ENCODE measurements at regions not wholly inside any gene's neighbourhood (a gene's known extent, or its start where the extent isn't known, plus 50 kb on each side); places are given as distances from the start of the nearest gene placed in this dataset.

DNA sequence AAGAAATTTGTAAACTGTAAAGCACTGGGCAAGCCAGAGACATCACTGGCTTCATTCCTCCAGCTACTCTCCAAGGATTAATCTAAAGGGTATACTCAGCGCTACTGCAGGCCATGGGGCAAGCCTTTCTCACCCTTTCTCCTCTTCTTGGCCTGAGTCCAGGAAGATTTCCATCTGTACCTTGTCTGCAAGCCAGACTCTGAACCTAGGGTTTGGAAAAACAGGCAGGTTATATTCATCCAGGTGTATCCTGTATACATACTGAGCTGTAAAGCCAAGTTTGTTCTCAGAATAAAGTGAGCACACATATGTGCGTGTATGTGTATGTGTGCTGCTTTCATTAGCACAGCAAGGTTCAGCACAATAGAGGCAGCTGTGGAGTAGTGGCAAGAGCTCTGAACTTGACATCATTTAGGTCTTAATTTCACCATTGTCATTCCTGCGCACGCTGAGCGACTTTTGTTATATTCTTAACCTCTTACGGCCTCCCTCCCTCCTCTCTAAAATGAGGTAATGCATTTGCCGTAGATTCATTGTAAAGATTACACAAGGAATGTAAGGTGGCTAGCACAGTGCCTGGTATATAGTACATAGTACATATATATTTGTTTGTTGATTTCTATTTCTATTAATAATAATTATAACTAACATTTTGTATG is 128.1 kb upstream of the JUN start:
- DNase-seq, result peak; percentile 28

GRCh38 chr1:58914925-58915324 is 131.1 kb upstream of the JUN start:
- DNase-seq, result no peak

- no peak for DNase-seq
Measured at GRCh38 chr1:58917436-58917835, 133.6 kb upstream of the JUN start.

GRCh38 chr1:58919226-58919958 is 135.5 kb upstream of the JUN start:
- DNase-seq, result no peak

DNA sequence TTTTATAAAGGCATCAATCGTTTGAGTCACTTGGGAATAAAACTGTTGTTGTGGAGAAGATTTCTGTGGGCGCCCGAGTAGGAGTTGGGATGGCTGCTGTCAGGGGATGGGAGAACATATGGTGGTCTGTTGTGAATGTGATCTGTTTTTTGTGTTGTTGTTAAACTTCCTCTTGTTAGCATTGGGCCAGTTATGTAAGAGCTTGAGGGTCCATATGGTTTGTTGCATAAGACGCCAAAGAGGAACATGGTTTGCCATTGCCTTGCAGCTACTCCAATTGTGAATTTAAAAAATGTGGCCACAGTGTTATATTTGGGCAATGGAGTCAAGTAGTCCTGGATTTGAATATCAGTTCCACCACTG is 136.1 kb upstream of the JUN start:
- no peak for DNase-seq

DNA sequence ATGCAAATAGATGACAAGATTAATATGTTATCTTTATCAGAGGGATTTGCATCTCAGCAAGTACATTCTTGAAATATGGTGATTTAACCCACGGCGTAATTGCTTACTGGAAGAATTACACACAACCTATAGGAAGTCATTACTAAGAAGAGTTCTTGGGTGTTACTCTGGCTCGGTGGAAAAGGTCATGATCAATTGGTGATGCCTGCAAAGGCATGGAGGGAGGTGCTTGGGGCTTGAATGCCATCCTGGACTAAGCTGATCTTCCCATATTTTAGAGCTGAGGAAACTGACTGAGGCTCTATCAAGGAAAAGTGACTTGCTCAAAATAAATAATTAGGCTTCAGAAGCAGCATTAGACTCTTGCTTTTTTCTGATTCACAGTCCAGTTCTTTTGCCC is 137.5 kb upstream of the JUN start:
- DNase-seq, result no peak

- no peak for DNase-seq
Measured at GRCh38 chr1:58921751-58922150, 137.9 kb upstream of the JUN start.

- no peak for DNase-seq
Measured at GRCh38 chr1:58922302-58923089, 138.6 kb upstream of the JUN start.

DNA sequence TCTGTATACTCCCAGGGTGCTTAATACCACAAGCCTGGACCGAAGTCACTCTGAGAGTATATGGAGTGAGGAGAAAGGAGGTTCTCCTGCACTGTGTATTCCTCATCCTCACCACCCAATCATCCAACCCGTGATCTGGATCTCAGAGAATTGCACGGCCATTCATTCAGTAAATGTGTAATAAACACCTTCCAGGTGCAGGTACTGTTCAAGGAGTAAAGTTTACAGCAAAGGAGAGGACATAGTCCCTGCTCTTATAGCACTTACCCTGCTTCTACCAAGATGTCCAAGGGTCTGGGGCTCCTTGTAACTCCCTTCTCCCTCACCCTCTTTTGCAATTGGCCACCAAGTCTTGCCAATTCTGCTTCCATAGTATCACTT is 139.2 kb upstream of the JUN start:
- DNase-seq, result no peak

GRCh38 chr1:58924016-58924565 is 140.2 kb upstream of the JUN start:
- DNase-seq, result no peak

GRCh38 chr1:58924821-58925220 is 141.0 kb upstream of the JUN start:
- no peak for DNase-seq

DNA sequence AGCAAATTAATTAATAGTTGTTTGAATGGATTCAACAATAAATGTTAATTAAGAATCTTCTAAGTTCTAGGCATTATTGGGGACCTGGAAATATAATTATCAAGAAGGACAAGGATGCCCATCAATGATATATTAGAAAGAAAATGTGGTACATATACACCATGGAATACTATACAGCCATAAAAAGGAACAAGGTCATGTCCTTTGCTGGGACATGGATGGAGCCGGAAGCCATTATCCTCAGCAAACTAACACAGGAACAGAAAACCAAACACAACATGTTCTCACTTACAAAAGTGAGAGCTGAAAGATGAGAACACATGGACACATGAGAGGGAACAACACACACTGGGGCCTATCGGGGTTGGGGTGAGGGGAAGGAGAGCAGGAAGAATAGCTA is 141.4 kb upstream of the JUN start:
- no peak for DNase-seq

DNA sequence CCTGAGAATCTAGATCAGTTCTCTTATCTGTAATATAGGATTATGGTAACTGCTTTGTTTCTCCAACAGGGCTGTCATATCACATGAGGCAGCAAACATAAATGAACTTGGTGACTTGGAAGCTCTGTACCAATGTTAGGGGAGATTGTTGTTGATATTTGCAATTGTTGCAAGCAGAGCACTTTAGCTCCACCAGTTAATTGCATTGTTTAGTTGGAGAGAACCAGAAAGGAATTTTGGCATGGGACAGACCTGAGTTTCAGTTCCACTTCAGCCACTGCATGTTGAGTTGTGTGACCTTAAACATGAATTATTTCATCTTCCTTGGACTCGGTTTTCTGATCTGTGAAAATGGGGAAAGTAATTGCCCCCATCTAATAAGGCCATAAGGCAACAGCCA is 142.3 kb upstream of the JUN start:
- no peak for DNase-seq

DNA sequence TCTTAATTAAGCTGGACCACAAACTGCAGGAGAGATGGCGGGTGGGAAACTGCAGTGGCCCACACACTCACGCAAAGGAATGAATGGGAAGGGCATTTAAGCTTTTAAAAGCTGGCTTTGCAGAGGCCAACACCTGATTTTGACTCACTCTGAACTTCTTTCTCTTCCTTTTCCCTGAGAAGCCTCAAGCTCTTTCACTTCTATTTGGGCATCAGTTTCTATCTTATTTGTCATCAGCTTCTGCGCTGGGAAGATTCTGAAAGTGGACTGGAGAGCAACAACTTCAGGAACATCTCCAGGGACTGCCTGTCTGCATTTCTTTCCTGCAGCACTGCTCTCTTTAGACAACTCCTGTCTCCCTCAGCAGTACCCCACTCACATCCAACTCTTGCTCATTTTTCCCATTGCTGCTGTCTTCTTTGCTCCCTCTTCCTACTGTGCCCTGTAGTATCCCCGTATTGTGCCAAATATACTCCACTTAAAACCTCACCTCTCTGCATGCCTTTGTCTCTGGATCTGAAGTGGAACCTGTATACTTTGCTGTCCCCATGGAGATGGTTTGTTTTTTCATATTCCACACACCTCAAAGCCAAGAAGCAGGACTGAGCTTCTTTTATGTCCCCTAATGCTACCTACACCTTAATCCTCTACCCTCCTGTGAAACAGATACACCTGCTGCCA is 143.3 kb upstream of the JUN start:
- no peak for DNase-seq

DNA sequence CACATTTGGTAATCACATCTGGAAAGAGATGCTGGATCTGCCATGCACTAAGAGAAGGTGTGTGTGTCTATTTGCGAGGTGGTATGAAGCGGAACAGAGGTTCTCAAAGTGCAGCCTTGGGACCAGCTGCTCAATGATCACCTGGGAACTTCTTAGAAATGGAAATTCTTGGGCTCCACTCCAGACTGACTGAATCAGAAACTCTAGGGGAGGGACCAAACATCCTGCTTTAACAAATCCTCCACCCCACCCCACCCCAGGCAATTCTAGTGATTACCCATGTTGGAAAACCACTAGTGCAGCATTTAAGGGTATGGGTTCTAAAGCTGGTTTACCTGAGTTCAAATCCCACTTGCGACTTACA is 143.9 kb upstream of the JUN start:
- no peak for DNase-seq

DNA sequence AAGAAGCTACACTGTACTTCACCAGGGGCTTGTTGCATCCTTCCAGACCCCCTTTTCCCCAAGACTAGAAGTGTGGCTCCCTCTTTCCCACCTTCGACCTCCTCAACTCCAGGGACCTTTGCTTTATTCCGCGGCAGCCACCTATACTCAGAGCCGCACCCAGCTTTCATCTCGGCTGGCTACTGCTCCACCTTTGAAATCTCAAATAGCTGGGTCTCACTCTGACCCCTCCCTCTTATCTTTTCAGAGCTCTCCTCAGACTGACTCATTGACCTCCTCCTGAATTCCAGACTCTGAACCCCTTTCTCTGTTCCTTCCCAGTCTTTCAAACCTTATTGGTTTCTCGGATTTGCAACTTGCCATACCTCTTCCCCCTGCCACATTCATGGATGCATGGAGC is 144.7 kb upstream of the JUN start:
- no peak for DNase-seq

GRCh38 chr1:58929671-58930325 is 146.0 kb upstream of the JUN start:
- no peak for DNase-seq

DNA sequence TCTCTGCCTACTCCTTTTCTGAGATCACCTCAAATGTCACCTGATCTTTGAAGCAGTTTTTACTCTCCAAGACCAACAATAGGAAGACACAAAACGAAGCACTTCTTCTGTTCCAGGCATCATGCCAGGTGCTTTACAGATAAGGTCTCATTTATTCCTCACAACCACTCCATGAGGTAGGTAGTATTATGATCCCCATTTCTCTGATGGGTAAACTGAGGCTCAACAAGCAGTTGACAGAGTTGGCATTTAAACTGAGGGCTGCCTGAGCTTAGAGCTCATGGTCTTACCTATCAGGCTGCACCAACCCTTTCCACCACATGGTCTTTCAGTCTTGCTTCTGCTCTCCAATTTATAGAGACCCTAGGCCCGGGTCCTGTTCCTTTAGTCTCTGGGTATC is 147.2 kb upstream of the JUN start:
- no peak for DNase-seq

DNA sequence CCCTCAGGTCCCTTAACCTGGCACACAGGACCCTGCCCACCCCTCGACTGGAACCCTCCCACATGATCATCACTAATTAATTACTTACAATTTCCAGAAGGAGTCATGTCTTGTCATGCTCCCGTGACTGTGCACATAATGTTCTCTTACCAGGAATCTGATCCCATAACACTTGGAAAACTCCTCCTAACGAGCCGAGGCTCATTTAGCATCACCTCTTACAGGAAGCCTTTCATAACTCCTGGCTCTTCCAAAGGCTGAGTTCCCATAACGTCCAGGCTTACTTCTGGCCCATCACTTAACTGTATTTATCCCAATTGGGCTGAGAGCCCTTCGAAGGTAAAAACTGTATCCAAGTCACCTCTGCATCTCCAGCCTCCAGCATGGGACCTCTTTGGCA is 147.9 kb upstream of the JUN start:
- no peak for DNase-seq

DNA sequence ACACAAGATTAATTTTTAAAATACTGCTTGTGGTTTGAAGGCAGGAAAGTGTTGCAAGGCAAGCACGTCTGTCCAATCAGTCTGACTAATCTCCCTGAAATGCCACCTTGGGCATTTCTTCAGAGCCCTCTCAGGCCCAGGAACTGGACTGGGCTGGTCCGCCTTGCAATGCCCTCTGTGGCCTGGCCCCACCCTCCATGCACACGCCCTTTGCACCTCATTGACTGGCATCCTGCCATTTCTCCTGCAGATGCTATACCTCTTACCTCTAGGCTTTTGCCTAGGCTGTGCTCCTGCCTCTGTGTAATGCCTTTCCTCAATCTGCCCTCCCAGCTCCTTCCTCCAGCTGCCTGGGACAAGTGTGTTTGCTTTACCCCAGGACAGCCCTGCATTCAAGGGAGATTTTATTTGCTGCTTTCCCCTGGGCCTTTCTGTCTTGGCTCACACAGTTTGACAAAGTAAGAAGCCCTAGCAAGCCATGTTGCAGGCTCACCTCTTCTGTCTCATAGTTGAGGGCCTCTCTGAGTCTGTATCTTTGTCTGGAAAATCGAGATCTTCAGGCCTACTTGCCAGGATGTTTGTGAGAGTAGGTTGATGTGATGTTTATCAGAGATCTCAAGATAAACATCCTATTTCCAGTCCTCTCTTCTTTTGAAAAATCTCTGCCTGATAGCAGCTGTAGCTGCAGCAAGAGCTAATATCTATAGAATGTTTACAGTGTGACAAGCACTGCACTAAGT is 149.2 kb upstream of the JUN start:
- peak; percentile 74 for DNase-seq

DNA sequence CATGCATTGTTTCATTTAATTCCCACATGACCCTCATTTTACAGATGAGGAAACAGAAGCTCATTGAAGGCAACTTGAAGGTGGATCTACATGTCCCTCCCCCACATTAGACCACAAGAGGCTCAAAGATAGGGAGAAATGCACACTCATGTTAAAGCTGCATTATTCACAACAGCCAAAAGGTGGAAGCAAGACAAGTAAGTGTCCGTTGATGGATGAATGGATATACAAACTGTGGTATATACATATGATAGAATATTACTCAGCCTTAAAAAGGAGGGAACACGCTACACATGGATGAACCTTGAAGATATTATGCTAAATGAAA is 149.7 kb upstream of the JUN start:
- DNase-seq, result no peak

DNA sequence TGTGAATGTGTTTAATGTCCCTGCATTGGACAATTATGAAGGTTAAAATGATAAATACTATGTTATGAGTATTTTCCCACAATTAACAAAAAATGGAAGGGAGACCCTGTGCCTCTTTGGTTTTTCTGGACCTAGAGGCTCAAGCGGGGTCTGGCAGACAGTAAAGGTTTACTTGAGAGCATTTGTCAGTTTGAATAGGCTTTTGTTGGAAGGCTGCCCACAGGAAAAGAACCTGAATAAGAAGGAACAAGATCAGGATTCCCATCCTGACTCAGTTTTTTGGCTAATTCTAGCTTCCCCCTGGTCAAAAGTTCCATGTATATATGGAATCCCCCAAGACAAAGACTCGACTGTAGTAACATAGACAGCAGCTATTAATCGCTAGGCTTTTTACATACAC is 150.9 kb upstream of the JUN start:
- no peak for DNase-seq

Data from NCI-H146 (cell line).